ENCODE measurements at regions not wholly inside any gene's neighbourhood (a gene's known extent, or its start where the extent isn't known, plus 50 kb on each side); places are given as distances from the start of the nearest gene placed in this dataset.

DNA sequence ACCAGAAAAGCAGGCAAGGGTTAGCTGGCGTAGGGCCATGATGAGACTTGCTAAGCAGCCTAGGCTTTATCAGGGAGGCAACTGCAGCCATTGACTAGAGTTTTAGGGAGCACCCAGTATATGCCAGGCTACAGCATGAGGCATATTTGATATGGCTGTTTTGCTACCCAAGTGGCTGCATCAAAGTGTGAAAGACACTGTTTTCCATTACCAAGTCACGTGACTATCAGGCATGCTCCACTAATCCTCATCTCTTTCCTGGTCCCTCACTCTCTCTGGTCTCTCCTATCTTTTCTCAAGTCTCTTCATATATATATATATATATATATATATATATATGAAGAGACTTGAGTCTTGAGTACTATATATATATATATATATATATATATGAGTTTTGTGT, 206.7 kb upstream of the POU3F1 start:
- no peak for ATAC-seq
- no peak for TF ChIP-seq ZNF70 (CRISPR knock-in tag; IDR thresholded peaks at IDR 0.05)
- no peak for TF ChIP-seq PPARA (CRISPR knock-in tag; IDR thresholded peaks at IDR 0.05; ENCODE audit: borderline replicate concordance)
- no peak for TF ChIP-seq TOX (CRISPR knock-in tag; IDR thresholded peaks at IDR 0.05; ENCODE audit: borderline replicate concordance)
- no peak for TF ChIP-seq GLIS3 (CRISPR knock-in tag; IDR thresholded peaks at IDR 0.05)
- TF ChIP-seq CSRNP3 (CRISPR knock-in tag; IDR thresholded peaks at IDR 0.05), result no peak
- TF ChIP-seq, protein P1, sequence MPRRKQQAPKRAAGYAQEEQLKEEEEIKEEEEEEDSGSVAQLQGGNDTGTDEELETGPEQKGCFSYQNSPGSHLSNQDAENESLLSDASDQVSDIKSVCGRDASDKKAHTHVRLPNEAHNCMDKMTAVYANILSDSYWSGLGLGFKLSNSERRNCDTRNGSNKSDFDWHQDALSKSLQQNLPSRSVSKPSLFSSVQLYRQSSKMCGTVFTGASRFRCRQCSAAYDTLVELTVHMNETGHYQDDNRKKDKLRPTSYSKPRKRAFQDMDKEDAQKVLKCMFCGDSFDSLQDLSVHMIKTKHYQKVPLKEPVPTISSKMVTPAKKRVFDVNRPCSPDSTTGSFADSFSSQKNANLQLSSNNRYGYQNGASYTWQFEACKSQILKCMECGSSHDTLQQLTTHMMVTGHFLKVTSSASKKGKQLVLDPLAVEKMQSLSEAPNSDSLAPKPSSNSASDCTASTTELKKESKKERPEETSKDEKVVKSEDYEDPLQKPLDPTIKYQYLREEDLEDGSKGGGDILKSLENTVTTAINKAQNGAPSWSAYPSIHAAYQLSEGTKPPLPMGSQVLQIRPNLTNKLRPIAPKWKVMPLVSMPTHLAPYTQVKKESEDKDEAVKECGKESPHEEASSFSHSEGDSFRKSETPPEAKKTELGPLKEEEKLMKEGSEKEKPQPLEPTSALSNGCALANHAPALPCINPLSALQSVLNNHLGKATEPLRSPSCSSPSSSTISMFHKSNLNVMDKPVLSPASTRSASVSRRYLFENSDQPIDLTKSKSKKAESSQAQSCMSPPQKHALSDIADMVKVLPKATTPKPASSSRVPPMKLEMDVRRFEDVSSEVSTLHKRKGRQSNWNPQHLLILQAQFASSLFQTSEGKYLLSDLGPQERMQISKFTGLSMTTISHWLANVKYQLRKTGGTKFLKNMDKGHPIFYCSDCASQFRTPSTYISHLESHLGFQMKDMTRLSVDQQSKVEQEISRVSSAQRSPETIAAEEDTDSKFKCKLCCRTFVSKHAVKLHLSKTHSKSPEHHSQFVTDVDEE (CRISPR knock-in tag; IDR thresholded peaks at IDR 0.05), result no peak
- no peak for TF ChIP-seq ESRRG (CRISPR knock-in tag; IDR thresholded peaks at IDR 0.05)
- no peak for TF ChIP-seq OSR1 (CRISPR knock-in tag; IDR thresholded peaks at IDR 0.05)
- TF ChIP-seq RARB (CRISPR knock-in tag; IDR thresholded peaks at IDR 0.05), result no peak
- no peak for TF ChIP-seq TCF4 (CRISPR knock-in tag; IDR thresholded peaks at IDR 0.05; ENCODE audit: borderline replicate concordance)

- TF ChIP-seq BACH2 (CRISPR knock-in tag; IDR thresholded peaks at IDR 0.05; ENCODE audit: borderline replicate concordance) (no peak), ZC3H10 (CRISPR knock-in tag; IDR thresholded peaks at IDR 0.05) (no peak), ISL1 (CRISPR knock-in tag; IDR thresholded peaks at IDR 0.05) (no peak), ZFP3 (CRISPR knock-in tag; IDR thresholded peaks at IDR 0.05) (no peak), ZNF565 (CRISPR knock-in tag; conservative IDR thresholded peaks at IDR 0.05; ENCODE audit: low read depth) (no peak), GLIS3 (CRISPR knock-in tag; IDR thresholded peaks at IDR 0.05) (no peak), ARNTL (CRISPR knock-in tag; IDR thresholded peaks at IDR 0.05; ENCODE audit: borderline replicate concordance, low read depth) (no peak), ZFP30 (CRISPR knock-in tag; IDR thresholded peaks at IDR 0.05) (no peak), CSDC2 (CRISPR knock-in tag; IDR thresholded peaks at IDR 0.05) (no peak), PPARA (CRISPR knock-in tag; IDR thresholded peaks at IDR 0.05; ENCODE audit: borderline replicate concordance) (no peak), SNAI2 (CRISPR knock-in tag; IDR thresholded peaks at IDR 0.05) (no peak), ZNF70 (CRISPR knock-in tag; IDR thresholded peaks at IDR 0.05) (no peak), OSR1 (CRISPR knock-in tag; IDR thresholded peaks at IDR 0.05) (no peak), CSRNP3 (CRISPR knock-in tag; IDR thresholded peaks at IDR 0.05) (no peak)
- TF ChIP-seq, protein P1 (CRISPR knock-in tag; IDR thresholded peaks at IDR 0.05), result no peak
- TF ChIP-seq, protein P2, sequence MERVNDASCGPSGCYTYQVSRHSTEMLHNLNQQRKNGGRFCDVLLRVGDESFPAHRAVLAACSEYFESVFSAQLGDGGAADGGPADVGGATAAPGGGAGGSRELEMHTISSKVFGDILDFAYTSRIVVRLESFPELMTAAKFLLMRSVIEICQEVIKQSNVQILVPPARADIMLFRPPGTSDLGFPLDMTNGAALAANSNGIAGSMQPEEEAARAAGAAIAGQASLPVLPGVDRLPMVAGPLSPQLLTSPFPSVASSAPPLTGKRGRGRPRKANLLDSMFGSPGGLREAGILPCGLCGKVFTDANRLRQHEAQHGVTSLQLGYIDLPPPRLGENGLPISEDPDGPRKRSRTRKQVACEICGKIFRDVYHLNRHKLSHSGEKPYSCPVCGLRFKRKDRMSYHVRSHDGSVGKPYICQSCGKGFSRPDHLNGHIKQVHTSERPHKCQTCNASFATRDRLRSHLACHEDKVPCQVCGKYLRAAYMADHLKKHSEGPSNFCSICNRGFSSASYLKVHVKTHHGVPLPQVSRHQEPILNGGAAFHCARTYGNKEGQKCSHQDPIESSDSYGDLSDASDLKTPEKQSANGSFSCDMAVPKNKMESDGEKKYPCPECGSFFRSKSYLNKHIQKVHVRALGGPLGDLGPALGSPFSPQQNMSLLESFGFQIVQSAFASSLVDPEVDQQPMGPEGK (CRISPR knock-in tag; IDR thresholded peaks at IDR 0.05; ENCODE audit: borderline replicate concordance), result no peak
- TF ChIP-seq, protein P3, sequence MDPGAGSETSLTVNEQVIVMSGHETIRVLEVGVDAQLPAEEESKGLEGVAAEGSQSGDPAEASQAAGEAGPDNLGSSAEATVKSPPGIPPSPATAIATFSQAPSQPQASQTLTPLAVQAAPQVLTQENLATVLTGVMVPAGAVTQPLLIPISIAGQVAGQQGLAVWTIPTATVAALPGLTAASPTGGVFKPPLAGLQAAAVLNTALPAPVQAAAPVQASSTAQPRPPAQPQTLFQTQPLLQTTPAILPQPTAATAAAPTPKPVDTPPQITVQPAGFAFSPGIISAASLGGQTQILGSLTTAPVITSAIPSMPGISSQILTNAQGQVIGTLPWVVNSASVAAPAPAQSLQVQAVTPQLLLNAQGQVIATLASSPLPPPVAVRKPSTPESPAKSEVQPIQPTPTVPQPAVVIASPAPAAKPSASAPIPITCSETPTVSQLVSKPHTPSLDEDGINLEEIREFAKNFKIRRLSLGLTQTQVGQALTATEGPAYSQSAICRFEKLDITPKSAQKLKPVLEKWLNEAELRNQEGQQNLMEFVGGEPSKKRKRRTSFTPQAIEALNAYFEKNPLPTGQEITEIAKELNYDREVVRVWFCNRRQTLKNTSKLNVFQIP (CRISPR knock-in tag; IDR thresholded peaks at IDR 0.05; ENCODE audit: borderline replicate concordance, low read depth), result no peak
- TF ChIP-seq, protein P4, sequence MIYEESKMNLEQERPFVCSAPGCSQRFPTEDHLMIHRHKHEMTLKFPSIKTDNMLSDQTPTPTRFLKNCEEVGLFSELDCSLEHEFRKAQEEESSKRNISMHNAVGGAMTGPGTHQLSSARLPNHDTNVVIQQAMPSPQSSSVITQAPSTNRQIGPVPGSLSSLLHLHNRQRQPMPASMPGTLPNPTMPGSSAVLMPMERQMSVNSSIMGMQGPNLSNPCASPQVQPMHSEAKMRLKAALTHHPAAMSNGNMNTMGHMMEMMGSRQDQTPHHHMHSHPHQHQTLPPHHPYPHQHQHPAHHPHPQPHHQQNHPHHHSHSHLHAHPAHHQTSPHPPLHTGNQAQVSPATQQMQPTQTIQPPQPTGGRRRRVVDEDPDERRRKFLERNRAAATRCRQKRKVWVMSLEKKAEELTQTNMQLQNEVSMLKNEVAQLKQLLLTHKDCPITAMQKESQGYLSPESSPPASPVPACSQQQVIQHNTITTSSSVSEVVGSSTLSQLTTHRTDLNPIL (CRISPR knock-in tag; IDR thresholded peaks at IDR 0.05; ENCODE audit: low read depth), result no peak
- ATAC-seq, result no peak
Observed at GRCh38 chr1:38250356-38250755, 203.8 kb upstream of the POU3F1 start.

All from SK-N-SH treated with all-trans-retinoic acid at 6 μM for 48 hours (cell line).